Neural progenitor cell (in vitro differentiated cells): ENCODE measurements at regions not wholly inside any gene's neighbourhood (a gene's known extent, or its start where the extent isn't known, plus 50 kb on each side); places are given as distances from the start of the nearest gene placed in this dataset.

Experiments used
- DNase-seq: peaks from one replicate; pipeline ENCODE4 v3.0.0-alpha.2; 2016; ENCODE audit warnings: low spot score
- H2AFZ ChIP-seq: fragments of 200-600 bp; sonication (generic); replicated peaks from 2 replicates; pipeline ENCODE4 v1.6.1; 2016; ENCODE audit warnings: antibody characterized with exemption
- H3F3A ChIP-seq: fragments of 200-600 bp; sonication (generic); 2 replicates; pipeline ENCODE4 v1.6.1; 2016; ENCODE audit warnings: antibody characterized with exemption, low read depth
- H3K27ac ChIP-seq: fragments of 200-600 bp; sonication (generic); 2 replicates; pipeline ENCODE4 v1.5.1; 2016; ENCODE audit warnings: mild to moderate bottlenecking
- H3K27me3 ChIP-seq: fragments of 200-600 bp; sonication (generic); 2 replicates; pipeline ENCODE4 v1.6.1; 2016; ENCODE audit warnings: mild to moderate bottlenecking, moderate library complexity
- H3K36me3 ChIP-seq: fragments of 200-600 bp; sonication (generic); 2 replicates; pipeline ENCODE4 v1.5.1; 2016
- H3K4me1 ChIP-seq: fragments of 200-600 bp; sonication (generic); 2 replicates; pipeline ENCODE4 v1.6.1; 2016; ENCODE audit warnings: mixed run types
- H3K4me2 ChIP-seq: fragments of 200-600 bp; sonication (generic); 2 replicates; pipeline ENCODE4 v1.6.1; 2016
- H3K4me3 ChIP-seq: fragments of 200-600 bp; sonication (generic); 2 replicates; pipeline ENCODE4 v1.5.1; 2016
- H3K79me2 ChIP-seq: fragments of 200-600 bp; sonication (generic); 2 replicates; pipeline ENCODE4 v1.6.1; 2016; ENCODE audit warnings: low read depth
- H3K9ac ChIP-seq: fragments of 200-600 bp; sonication (generic); 2 replicates; pipeline ENCODE4 v1.6.1; 2016
- H3K9me3 ChIP-seq: fragments of 200-600 bp; sonication (generic); 2 replicates; pipeline ENCODE4 v1.5.1; 2016; ENCODE audit warnings: low read depth
- H4K20me1 ChIP-seq: fragments of 200-600 bp; sonication (generic); 2 replicates; pipeline ENCODE4 v1.6.1; 2016; ENCODE audit warnings: low read depth
- H3K27ac Mint-ChIP-seq: 3 replicates; pipeline ENCODE4 v1.8.0; 2021; ENCODE audit warnings: mixed read lengths
- H3K27me3 Mint-ChIP-seq: 2 replicates; pipeline ENCODE4 v1.8.0; 2022; ENCODE audit warnings: low read depth, mild to moderate bottlenecking, inconsistent platforms, moderate library complexity, mixed read lengths; ENCODE audit not compliant: insufficient read depth
- H3K36me3 Mint-ChIP-seq: 3 replicates; pipeline ENCODE4 v1.8.0; 2021; ENCODE audit warnings: mixed read lengths
- H3K4me1 Mint-ChIP-seq: 3 replicates; pipeline ENCODE4 v1.8.0; 2021; ENCODE audit warnings: mixed read lengths
- H3K4me3 Mint-ChIP-seq: 3 replicates; pipeline ENCODE4 v1.8.0; 2021; ENCODE audit warnings: mild to moderate bottlenecking, moderate library complexity, mixed read lengths
- H3K9me3 Mint-ChIP-seq: 3 replicates; pipeline ENCODE4 v1.8.0; 2020; ENCODE audit warnings: mixed read lengths
- CTCF ChIP-seq: fragments of 200-600 bp; sonication (generic); IDR thresholded peaks from 2 replicates; pipeline ENCODE4 v1.5.1; 2017; ENCODE audit warnings: antibody characterized with exemption, mild to moderate bottlenecking
- EZH2 ChIP-seq: fragments of 200-600 bp; sonication (generic); IDR thresholded peaks from 2 replicates; pipeline ENCODE4 v1.6.1; 2017; ENCODE audit warnings: antibody characterized with exemption, mild to moderate bottlenecking, moderate library complexity
- EZH2phosphoT487 ChIP-seq: fragments of 200-600 bp; sonication (generic); IDR thresholded peaks from 2 replicates; pipeline ENCODE4 v1.6.1; 2017; ENCODE audit warnings: antibody characterized with exemption

GRCh38 chr6:54694928-54695532, 151.5 kb upstream of the FAM83B start:
- Mint-ChIP-seq H3K36me3 (no peaks in the 10 kb centered on the region), H3K4me1 (peaks cover 11% of the 10 kb centered on the region), H3K9me3 (no peaks in the 10 kb centered on the region), H3K27ac (no peak overlapping the region), H3K27me3 (peaks cover 2% of the 10 kb centered on the region), H3K4me3 (no peak overlapping the region)
- Histone ChIP-seq H2AFZ (no peak overlapping the region), H3K27me3 (peaks cover 7% of the 10 kb centered on the region), H3F3A (no peaks in the 10 kb centered on the region), H3K9me3 (no peaks in the 10 kb centered on the region), H3K36me3 (no peaks in the 10 kb centered on the region), H3K4me1 (peaks cover 11% of the 10 kb centered on the region), H3K4me2 (no peak overlapping the region), H3K79me2 (no peaks in the 10 kb centered on the region), H3K9ac (no peak overlapping the region), H3K27ac (no peak overlapping the region), H4K20me1 (no peaks in the 10 kb centered on the region), H3K4me3 (no peak overlapping the region)
- DNase-seq: no peak
- no peak for TF ChIP-seq EZH2
- no peak for TF ChIP-seq EZH2phosphoT487
- TF ChIP-seq CTCF: no peak

- Histone ChIP-seq H3K36me3 (no peaks in the 10 kb centered on the region), H4K20me1 (no peaks in the 10 kb centered on the region), H3K9me3 (no peaks in the 10 kb centered on the region), H2AFZ (no peak overlapping the region), H3F3A (no peaks in the 10 kb centered on the region), H3K9ac (no peak overlapping the region), H3K27ac (no peak overlapping the region), H3K4me2 (no peak overlapping the region), H3K4me3 (no peak overlapping the region), H3K4me1 (peaks cover 11% of the 10 kb centered on the region), H3K79me2 (no peaks in the 10 kb centered on the region), H3K27me3 (peaks cover 3% of the 10 kb centered on the region)
- no peaks in the 10 kb centered on the region for H3K9me3 Mint-ChIP-seq
- H3K27ac Mint-ChIP-seq: no peak overlapping the region
- no peak for DNase-seq
- TF ChIP-seq EZH2phosphoT487: no peak
- no peak for TF ChIP-seq EZH2
- peaks cover 11% of the 10 kb centered on the region for H3K4me1 Mint-ChIP-seq
- peaks cover 2% of the 10 kb centered on the region for H3K27me3 Mint-ChIP-seq
- no peaks in the 10 kb centered on the region for H3K36me3 Mint-ChIP-seq
- no peak overlapping the region for H3K4me3 Mint-ChIP-seq
These were observed 150.8 kb upstream of the FAM83B start for GRCh38 chr6:54695815-54696214.

GRCh38 chr6:54697424-54697823, 149.1 kb upstream of the FAM83B start:
- no peak for DNase-seq
- Histone ChIP-seq H3K9me3 (no peaks in the 10 kb centered on the region), H3K4me1 (peaks cover 11% of the 10 kb centered on the region), H3K9ac (no peak overlapping the region), H3K27me3 (no peaks in the 10 kb centered on the region), H2AFZ (peak overlapping the region; percentile 35), H3F3A (no peaks in the 10 kb centered on the region), H3K27ac (no peak overlapping the region), H3K36me3 (no peaks in the 10 kb centered on the region), H3K79me2 (no peaks in the 10 kb centered on the region), H3K4me2 (no peak overlapping the region), H3K4me3 (no peak overlapping the region), H4K20me1 (no peaks in the 10 kb centered on the region)
- Mint-ChIP-seq H3K9me3 (no peaks in the 10 kb centered on the region), H3K4me3 (no peak overlapping the region), H3K27me3 (peaks cover 2% of the 10 kb centered on the region), H3K36me3 (no peaks in the 10 kb centered on the region), H3K27ac (no peak overlapping the region), H3K4me1 (peaks cover 11% of the 10 kb centered on the region)
- TF ChIP-seq CTCF (peak; percentile 44), EZH2 (no peak), EZH2phosphoT487 (no peak)

GRCh38 chr6:54698974-54699373, 147.6 kb upstream of the FAM83B start:
- H3K9ac ChIP-seq: no peak overlapping the region
- no peaks in the 10 kb centered on the region for H3K79me2 ChIP-seq
- no peak overlapping the region for H3K27ac ChIP-seq
- H3K9me3 ChIP-seq: no peaks in the 10 kb centered on the region
- peaks cover 11% of the 10 kb centered on the region for H3K4me1 ChIP-seq
- no peak overlapping the region for H3K4me3 Mint-ChIP-seq
- H3K9me3 Mint-ChIP-seq: no peaks in the 10 kb centered on the region
- H3K27me3 ChIP-seq: no peaks in the 10 kb centered on the region
- H3K4me1 Mint-ChIP-seq: peaks cover 11% of the 10 kb centered on the region
- no peaks in the 10 kb centered on the region for H3F3A ChIP-seq
- DNase-seq: no peak
- H4K20me1 ChIP-seq: no peaks in the 10 kb centered on the region
- TF ChIP-seq CTCF: no peak
- TF ChIP-seq EZH2phosphoT487: no peak
- no peak for TF ChIP-seq EZH2
- no peak overlapping the region for H3K4me2 ChIP-seq
- no peaks in the 10 kb centered on the region for H3K36me3 ChIP-seq
- no peaks in the 10 kb centered on the region for H3K27me3 Mint-ChIP-seq
- H3K27ac Mint-ChIP-seq: no peak overlapping the region
- H3K4me3 ChIP-seq: no peak overlapping the region
- H2AFZ ChIP-seq: peak overlapping the region; percentile 0
- H3K36me3 Mint-ChIP-seq: no peaks in the 10 kb centered on the region
